Gastrocnemius medialis (tissue), 4 donors: ENCODE measurements at regions not wholly inside any gene's neighbourhood (a gene's known extent, or its start where the extent isn't known, plus 50 kb on each side); places are given as distances from the start of the nearest gene placed in this dataset.

Experiments
- CTCF ChIP-seq, 5 experiments: fragments of 450-650 bp in 3 of 5; fragments of 200-600 bp in 2 of 5; sonication (generic) in 2 of 5; IDR thresholded peaks in 4 of 5; conservative IDR thresholded peaks in 1 of 5; 1 replicate in 4 of 5; 2 replicates in 1 of 5; pipeline ENCODE4 v1.5.1; 2016 to 2019; ENCODE audit warnings: antibody characterized with exemption in 5 of 5, mild to moderate bottlenecking in 3 of 5, moderate library complexity in 3 of 5
- POLR2A ChIP-seq, 2 donors: fragments of 450-650 bp; IDR thresholded peaks; one replicate each; pipeline ENCODE4 v1.6.1; 2017; ENCODE audit warnings: antibody characterized with exemption in 2 of 2, mild to moderate bottlenecking in 2 of 2, moderate library complexity in 2 of 2

GRCh38 chr11:25252854-25253253 is 756.0 kb downstream of the LUZP2 start:
- no peak for TF ChIP-seq CTCF (IDR thresholded peaks at IDR 0.05 in 4 of 5, conservative IDR thresholded peaks at IDR 0.05 in 1 of 5)
- TF ChIP-seq POLR2A (IDR thresholded peaks at IDR 0.05), result no peak
